ENCODE measurements at regions not wholly inside any gene's neighbourhood (a gene's known extent, or its start where the extent isn't known, plus 50 kb on each side); places are given as distances from the start of the nearest gene placed in this dataset.
A peak's percentile ranks its signal among the peaks of the same experiment; 100 is the strongest.

DNA sequence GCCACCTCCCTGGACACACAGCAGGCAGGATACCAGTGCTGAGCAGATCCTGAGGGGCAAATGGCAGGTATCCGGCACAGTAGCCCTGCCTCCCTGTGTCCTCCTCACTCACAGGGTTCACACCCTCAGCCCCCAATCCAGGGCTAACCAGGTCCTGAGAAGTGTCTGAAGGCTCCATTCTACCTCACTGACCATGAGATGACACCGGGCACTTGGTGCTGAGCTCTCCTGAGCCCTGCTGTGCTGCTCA, 115.4 kb upstream of the ATP2B2 start:
- no peaks in the 10 kb centered on the region for H3K4me1 ChIP-seq
- no peak overlapping the region for H3K27ac ChIP-seq
- WGBS (ENCODE audit: missing lambda C conversion rate): 48% methylated on average over 2 of the region's 2 CpGs
- CTCF ChIA-PET: no interaction called here
- DNase-seq (ENCODE audit: low read depth in 1 of 2, low spot score in 1 of 2) (no peak), ATAC-seq (no peak), FAIRE-seq (no peak)
- TF ChIP-seq NPAS2 (CRISPR knock-in tag; IDR thresholded peaks at IDR 0.05; ENCODE audit: borderline replicate concordance) (no peak), KDM1A (IDR thresholded peaks at IDR 0.05; ENCODE audit: low read depth) (no peak), TP53 (CRISPR knock-in tag; IDR thresholded peaks at IDR 0.05) (no peak), RARB (CRISPR knock-in tag; IDR thresholded peaks at IDR 0.05) (no peak), RNF2 (IDR thresholded peaks at IDR 0.05; ENCODE audit: borderline replicate concordance, low read depth) (no peak), SMC3 (IDR thresholded peaks at IDR 0.05) (no peak), HOXB5 (CRISPR knock-in tag; IDR thresholded peaks at IDR 0.05) (no peak), REST (IDR thresholded peaks at IDR 0.05) (no peak)
- no peaks in the 10 kb centered on the region for H3K9me3 ChIP-seq
- no peak overlapping the region for H3K4me2 ChIP-seq
- no peak overlapping the region for H3K4me3 ChIP-seq
- POLR2A ChIA-PET: no interaction called here

GRCh38 chr3:10623578-10624275, 118.3 kb upstream of the ATP2B2 start:
- Histone ChIP-seq H3K9me3 (no peaks in the 10 kb centered on the region), H3K4me2 (no peak overlapping the region), H3K4me1 (no peaks in the 10 kb centered on the region), H3K4me3 (no peak overlapping the region), H3K27ac (no peak overlapping the region)
- DNase-seq (ENCODE audit: low read depth in 1 of 2, low spot score in 1 of 2): no peak
- CTCF ChIA-PET: interaction anchor here (0.7 to 1.9 kb wide), 2 partner anchors 42 to 46 kb away, joined by 4 to 6 read pairs; no protein-coding TSS in a partner anchor
- WGBS (ENCODE audit: missing lambda C conversion rate): 44% methylated on average over 4 of the region's 4 CpGs
- FAIRE-seq: no peak
- TF ChIP-seq CBX8 (IDR thresholded peaks at IDR 0.05) (no peak), TFCP2L1 (CRISPR knock-in tag; IDR thresholded peaks at IDR 0.05) (no peak), GATA3 (IDR thresholded peaks at IDR 0.05; ENCODE audit: borderline replicate concordance) (no peak), ZFP36 (IDR thresholded peaks at IDR 0.05; ENCODE audit: borderline replicate concordance, partially characterized antibody) (peak; percentile 90)
- POLR2A ChIA-PET: no interaction called here
- ATAC-seq: no peak

GRCh38 chr3:10625323-10625722, 119.9 kb upstream of the ATP2B2 start:
- Histone ChIP-seq H3K4me2 (no peak overlapping the region), H3K4me3 (no peak overlapping the region), H3K9me3 (no peaks in the 10 kb centered on the region), H3K27ac (no peak overlapping the region), H3K4me1 (no peaks in the 10 kb centered on the region)
- FAIRE-seq (no peak), ATAC-seq (no peak), DNase-seq (ENCODE audit: low read depth in 1 of 2, low spot score in 1 of 2) (no peak)
- WGBS (ENCODE audit: missing lambda C conversion rate): 48% methylated on average over 9 of the region's 9 CpGs
- POLR2A ChIA-PET: no interaction called here
- CTCF ChIA-PET: interaction anchor here (1.0 to 1.9 kb wide), 2 partner anchors 11 to 40 kb away, joined by 3 to 4 read pairs; no protein-coding TSS in a partner anchor
- TF ChIP-seq TP53 (CRISPR knock-in tag; IDR thresholded peaks at IDR 0.05) (no peak), EHMT2 (IDR thresholded peaks at IDR 0.05; ENCODE audit: low read depth) (no peak), CBX2 (IDR thresholded peaks at IDR 0.05; ENCODE audit: borderline replicate concordance, low read depth) (no peak), BHLHE40 (IDR thresholded peaks at IDR 0.05; ENCODE audit: low read depth, low read length) (no peak)

- no peak overlapping the region for H3K4me3 ChIP-seq
- no peak overlapping the region for H3K27ac ChIP-seq
- FAIRE-seq (no peak), DNase-seq (ENCODE audit: low read depth in 1 of 2, low spot score in 1 of 2) (peak in 1 of 2 experiments; percentile 11), ATAC-seq (peak; percentile 57 to 73; a peak in 5 of 6 replicates)
- 47% methylated on average over 12 of the region's 13 CpGs for WGBS (ENCODE audit: missing lambda C conversion rate)
- no peaks in the 10 kb centered on the region for H3K9me3 ChIP-seq
- H3K4me1 ChIP-seq: no peaks in the 10 kb centered on the region
- CTCF ChIA-PET: interaction anchor here (0.6 to 1.8 kb wide), 5 partner anchors 9 to 288 kb away, joined by 3 to 5 read pairs (median 3); no protein-coding TSS in a partner anchor
- no peak overlapping the region for H3K4me2 ChIP-seq
- POLR2A ChIA-PET: no interaction called here
- TF ChIP-seq EHMT2 (IDR thresholded peaks at IDR 0.05; ENCODE audit: low read depth): no peak
- TF ChIP-seq CHD4 (IDR thresholded peaks at IDR 0.05; ENCODE audit: borderline replicate concordance): no peak
- TF ChIP-seq HOXA7 (CRISPR knock-in tag; IDR thresholded peaks at IDR 0.05): no peak
- no peak for TF ChIP-seq ZSCAN20 (CRISPR knock-in tag; IDR thresholded peaks at IDR 0.05)
- no peak for TF ChIP-seq HES2 (IDR thresholded peaks at IDR 0.05)
- no peak for TF ChIP-seq EHF (CRISPR knock-in tag; IDR thresholded peaks at IDR 0.05)
- TF ChIP-seq TP53 (CRISPR knock-in tag; IDR thresholded peaks at IDR 0.05): no peak
- no peak for TF ChIP-seq CHD2 (IDR thresholded peaks at IDR 0.05; ENCODE audit: low read length, partially characterized antibody)
- TF ChIP-seq E2F6 (IDR thresholded peaks at IDR 0.05; ENCODE audit: borderline replicate concordance, low read depth): no peak
- TF ChIP-seq, protein P1, sequence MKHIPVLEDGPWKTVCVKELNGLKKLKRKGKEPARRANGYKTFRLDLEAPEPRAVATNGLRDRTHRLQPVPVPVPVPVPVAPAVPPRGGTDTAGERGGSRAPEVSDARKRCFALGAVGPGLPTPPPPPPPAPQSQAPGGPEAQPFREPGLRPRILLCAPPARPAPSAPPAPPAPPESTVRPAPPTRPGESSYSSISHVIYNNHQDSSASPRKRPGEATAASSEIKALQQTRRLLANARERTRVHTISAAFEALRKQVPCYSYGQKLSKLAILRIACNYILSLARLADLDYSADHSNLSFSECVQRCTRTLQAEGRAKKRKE (CRISPR knock-in tag; IDR thresholded peaks at IDR 0.05; ENCODE audit: low read depth): no peak
Observed at GRCh38 chr3:10627884-10628572, 122.6 kb upstream of the ATP2B2 start.
